HG02763 (cell line): ENCODE measurements at regions not wholly inside any gene's neighbourhood (a gene's known extent, or its start where the extent isn't known, plus 50 kb on each side); places are given as distances from the start of the nearest gene placed in this dataset.

Experiments
- ATAC-seq: cut with Tn5 transposase; IDR thresholded peaks from one replicate; pipeline ENCODE4 v1.9.1; 2021; ENCODE audit warnings: mild to moderate bottlenecking, moderate library complexity; ENCODE audit not compliant: unreplicated experiment

GRCh38 chr6:62672989-62673388 is 387.0 kb upstream of the KHDRBS2 start:
- ATAC-seq, result no peak

DNA sequence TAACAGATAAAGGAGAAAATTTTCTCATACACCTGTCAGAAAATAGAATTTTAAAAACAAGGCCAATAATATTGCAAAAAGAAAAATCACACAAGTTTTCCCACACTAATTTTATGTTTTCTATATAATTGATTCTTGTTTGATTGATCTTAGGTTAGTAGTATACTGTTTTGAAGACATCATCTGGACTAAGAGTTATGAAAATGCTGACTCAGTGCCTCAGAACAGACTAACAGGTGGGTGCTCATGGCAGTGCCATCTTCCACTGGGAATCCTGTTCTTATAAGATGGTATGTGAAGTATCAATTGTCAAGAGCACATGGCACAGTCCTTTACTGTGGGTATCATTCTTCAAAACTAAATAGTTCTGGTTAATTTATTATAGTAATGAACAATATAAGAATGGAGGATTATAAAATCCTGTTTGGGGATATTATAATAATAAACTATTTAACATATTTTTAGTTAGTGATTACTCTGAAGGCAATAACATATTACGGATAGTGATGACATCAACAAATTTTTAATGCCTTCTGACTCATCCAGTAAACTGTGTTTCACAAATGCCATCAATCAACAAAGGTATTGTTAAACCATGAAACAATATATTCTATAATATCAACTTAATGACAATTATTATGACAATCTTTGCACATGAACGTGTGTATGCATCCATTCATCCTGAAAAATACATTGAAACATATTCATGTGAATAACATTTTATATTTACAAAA is 384.6 kb upstream of the KHDRBS2 start:
- no peak for ATAC-seq

DNA sequence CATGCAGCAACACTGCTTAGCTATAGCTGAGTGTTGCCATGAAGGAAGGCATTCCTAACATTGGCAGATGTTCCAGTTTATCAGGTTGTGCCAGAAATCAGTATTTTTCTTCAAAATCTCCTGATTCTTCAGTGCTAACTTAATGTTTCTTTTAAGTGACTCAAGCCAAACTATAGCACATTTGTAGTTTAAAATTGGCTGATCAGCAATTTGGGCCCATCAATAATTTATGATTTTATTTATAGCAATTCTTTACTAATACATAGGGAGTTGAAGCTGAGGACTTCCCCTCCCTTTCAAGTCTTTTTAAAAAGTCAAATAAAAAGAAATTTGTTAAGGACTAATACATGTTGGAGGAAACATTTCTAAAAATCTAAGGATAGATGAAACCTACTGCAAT is 383.8 kb upstream of the KHDRBS2 start:
- no peak for ATAC-seq

- no peak for ATAC-seq
Observed at GRCh38 chr6:62652692-62653328, 366.8 kb upstream of the KHDRBS2 start.

DNA sequence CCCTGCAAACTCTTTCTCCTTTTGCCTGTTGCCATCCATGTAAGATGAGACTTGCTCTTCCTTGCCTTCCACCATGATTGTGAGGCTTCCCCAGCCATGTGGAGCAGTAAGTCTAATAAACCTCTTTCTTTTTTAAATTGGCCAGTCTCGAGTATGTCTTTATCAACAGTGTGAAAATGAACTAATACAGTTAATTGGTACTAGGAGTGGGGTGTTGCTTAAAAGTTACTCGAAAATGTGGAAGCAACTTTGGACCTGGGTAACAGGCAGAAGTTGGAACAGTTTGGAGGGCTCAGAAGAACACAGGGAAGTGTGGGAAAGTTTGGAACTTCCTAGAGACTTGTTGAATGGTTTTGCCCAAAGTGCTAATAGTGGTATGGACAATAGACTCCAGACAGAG is 359.2 kb upstream of the KHDRBS2 start:
- ATAC-seq, result no peak

- ATAC-seq, result no peak
Observed at GRCh38 chr6:62640749-62641148, 354.7 kb upstream of the KHDRBS2 start.

DNA sequence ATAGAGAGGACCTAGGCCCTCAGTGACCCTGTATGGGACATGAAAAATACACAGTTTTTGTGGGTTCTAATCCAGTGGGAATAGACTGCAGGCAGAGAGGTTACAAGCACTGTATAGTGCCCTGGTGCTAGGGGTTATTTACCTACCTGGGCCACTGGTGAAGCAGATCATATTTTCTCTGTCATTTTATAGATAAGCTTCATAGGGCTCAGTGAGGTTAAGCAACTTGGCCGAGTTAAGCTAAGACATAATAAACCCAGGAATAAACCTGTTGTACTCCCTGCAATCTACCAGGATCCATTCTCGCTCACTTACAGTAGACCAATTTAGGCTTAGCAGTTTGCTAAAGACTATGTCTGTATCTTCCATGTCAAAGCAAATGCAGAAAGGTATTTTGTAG is 340.6 kb upstream of the KHDRBS2 start:
- ATAC-seq, result no peak

DNA sequence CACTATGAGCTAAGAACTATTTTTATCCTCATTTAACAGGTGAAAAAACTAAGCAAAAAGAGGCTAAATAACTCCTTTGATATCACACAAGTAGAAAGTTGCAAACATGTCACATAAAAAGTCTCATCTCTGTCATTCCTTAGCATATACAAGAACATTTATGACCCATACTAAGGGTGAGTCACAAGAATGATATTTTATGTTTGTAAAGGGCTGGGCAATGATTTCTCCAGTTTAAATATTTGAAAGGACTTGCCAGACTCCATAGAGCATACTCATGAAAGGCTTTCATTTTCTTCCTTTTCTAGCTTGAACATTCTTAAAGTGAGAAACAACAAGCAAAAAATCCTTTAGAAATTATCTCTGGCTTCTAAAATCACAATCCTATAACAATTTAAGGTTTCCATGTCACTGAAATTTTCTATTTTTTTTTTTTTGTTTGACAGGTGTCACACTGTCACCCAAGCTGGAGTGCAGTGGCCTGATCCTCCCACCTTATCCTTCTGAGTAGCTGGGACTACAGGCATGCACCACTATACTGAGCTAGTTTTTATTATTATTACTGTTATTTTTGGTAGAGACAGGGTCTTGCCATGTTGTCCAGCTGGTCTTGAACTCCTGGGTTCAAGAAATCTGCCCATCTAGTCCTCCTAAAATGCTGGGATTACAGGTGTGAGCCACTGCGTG is 338.0 kb upstream of the KHDRBS2 start:
- no peak for ATAC-seq

DNA sequence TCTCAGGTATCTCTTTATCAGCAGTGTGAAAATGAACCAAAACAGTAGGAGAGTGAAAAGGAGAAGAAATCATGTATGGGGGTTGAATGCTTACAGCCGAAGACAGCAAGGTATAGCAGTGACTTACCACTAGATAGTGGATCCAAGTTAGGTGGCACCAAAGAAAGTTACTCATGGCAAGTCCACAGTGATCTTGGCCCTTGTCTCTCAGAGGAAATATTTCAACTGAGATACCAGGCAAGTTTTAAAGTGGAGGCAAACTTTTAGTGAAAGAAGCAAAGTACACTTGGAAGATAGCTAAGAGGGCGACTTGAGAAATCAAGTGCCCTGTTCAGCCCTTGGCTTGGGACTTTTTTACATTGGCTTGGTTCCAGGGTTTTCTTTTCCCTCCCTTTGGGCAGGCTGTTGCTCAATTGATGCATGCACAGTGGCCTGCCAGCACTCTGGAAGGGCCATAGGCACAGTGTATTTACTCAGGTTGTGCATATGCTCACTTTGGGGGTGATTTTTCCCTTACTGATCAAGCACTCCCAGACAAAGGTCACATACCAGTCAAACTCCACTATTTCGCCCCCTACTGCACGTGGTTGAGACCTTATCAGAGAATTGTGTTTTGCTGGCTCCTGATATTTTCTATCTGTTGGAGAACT is 329.5 kb upstream of the KHDRBS2 start:
- no peak for ATAC-seq

DNA sequence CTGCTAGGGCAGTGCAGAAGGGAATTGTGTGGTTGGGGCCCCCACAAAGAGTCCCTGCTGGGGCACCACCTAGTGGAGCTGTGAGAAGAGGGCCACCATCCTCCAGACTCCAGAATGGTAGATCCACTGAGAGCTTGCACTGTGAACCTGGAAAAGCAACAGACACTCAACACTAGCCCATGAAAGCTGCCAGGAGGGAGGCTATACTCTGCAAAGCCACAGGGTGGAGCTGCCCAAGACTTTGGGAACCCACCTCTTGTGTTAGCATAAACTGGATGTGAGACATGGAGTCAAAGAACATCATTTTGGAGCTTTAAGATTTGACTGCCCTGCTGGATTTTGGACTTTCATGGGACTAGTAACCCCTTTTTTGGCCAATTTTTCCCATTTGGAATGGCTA is 328.4 kb upstream of the KHDRBS2 start:
- no peak for ATAC-seq

- no peak for ATAC-seq
Observed at GRCh38 chr6:62613928-62614327, 327.9 kb upstream of the KHDRBS2 start.

GRCh38 chr6:62612471-62612870 is 326.4 kb upstream of the KHDRBS2 start:
- ATAC-seq, result no peak

DNA sequence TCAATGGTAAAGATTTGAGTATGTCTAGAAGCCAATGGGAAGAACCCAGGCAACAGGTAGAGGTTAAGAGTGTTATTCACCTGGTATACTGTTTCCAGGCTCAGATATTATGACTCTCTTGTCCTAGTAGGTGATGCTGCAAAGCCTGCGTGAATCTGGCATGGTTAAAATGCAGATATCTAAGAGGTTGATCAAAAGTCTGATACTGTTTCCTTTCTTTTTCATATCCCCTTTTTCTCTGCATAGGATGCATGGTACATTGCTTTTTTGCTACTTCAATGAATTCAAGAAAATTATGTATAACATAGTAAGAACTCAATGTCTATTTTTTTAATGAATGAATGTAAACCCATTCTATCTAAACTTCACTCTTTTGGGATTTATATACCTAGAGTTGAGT is 284.3 kb upstream of the KHDRBS2 start:
- ATAC-seq, result no peak

- no peak for ATAC-seq
Observed at GRCh38 chr6:62541502-62541901, 255.5 kb upstream of the KHDRBS2 start.

DNA sequence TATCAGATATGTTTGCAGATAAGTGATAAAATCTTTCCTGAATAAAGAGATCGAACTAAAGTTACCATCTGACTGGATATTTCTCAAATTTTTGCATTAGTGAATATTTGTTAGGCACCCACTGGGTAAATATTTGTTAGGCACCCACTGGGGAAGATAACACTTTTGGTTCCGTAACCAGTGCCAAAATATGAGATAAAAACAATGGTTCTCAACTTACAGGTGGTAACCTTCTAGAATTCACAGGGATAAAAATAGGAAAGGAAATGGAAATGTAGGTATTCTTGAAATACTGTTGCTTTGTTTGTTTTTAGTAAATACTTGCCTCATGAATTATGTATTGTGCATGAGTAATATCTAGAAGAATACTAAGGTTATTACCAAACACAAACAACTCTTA is 245.0 kb upstream of the KHDRBS2 start:
- no peak for ATAC-seq

DNA sequence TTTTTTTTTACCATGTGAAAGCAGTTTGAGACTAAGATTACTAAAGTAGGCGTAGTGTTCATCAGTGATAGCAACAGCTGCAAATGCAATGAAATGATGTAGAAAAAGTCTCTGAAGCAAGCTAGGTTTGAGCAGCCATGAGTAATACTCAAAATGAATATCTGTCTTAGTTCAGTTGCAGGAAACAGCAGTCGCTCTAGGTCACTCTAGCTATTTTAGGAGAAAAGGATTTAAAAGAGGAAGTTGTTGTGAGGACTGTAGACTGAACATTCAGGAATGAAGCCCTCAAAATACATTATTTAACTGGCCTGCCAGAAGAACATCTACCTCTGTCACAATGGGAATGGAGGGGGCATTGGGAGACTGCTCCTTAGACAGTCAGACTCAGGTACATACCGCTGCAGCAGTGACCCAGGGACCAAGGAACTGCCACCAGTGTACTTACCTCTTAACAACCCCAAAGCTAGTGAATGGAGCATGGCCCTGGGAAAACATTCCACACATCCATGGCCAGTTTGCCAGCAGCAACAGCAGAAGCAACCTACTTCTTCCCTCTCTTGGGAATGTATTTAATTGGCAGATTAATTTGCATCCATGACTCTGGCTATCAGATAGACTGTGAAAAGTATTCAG is 243.0 kb upstream of the KHDRBS2 start:
- no peak for ATAC-seq

DNA sequence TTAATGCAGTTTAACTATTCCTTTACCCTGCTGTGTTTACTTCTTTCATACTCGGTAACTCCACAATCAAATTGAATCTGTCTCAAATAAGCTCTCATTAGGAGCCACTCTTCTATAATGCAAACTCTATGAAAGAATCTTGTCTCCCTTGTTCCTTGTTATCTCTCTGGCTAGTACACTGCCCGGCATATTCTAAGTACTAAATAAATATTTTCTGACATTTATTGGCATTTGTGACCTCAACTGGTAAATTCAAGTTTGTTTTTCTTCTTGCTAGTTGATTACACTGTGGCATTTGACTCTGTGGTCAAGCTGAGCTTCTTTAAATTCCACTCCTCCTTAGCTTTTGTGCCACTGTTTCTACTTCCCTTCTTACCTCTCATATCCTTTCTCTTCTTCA is 237.6 kb upstream of the KHDRBS2 start:
- ATAC-seq, result no peak

DNA sequence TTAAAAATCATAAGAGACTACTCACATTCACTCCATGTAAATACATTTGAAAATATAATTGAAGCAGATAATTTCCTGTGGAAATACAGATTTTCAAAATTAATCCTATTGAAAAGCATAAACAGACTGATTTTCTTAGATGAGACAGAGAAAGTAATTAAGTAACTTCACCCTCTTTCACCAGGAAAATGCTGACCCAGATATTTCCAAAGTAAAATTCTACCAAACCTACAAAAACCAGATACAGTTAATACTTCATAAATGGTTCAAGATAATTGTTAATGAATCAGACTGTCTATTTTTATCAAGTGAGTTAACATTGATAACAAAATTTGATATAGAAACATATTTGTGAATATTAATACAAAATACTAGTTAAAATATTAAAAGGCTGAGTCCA is 233.5 kb upstream of the KHDRBS2 start:
- ATAC-seq, result no peak

GRCh38 chr6:62516291-62517141 is 230.5 kb upstream of the KHDRBS2 start:
- no peak for ATAC-seq

DNA sequence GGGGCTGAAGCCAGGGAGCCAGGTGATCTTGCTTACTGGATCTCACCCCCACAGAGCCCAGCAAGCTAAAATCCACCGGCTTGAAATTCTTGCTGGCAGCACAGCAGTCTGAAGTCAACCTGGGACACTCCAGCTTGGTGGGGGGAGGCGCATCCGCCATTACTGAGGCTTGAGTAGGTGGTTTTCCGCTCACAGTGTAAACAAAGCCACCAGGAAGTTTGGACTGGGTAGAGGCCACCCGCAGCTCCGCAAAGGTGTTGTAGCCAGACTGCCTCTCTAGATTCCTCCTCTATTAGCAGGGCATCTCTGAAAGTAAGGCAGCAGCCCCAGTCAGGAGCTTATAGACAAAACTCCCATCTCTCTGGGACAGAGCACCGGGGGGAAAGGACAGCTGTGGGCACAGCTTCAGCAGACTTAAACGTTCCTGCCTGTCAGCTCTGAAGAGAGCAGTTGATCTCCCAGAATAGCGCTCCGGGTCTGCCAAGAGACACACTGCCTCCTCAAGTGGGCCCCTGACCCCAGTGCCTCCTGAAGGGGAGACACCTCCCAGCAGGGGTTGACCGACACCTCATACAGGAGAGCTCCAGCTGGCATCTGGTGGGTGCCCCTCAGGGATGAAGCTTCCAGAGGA is 206.3 kb upstream of the KHDRBS2 start:
- no peak for ATAC-seq
